ENCODE measurements at regions not wholly inside any gene's neighbourhood (a gene's known extent, or its start where the extent isn't known, plus 50 kb on each side); places are given as distances from the start of the nearest gene placed in this dataset.

DNA sequence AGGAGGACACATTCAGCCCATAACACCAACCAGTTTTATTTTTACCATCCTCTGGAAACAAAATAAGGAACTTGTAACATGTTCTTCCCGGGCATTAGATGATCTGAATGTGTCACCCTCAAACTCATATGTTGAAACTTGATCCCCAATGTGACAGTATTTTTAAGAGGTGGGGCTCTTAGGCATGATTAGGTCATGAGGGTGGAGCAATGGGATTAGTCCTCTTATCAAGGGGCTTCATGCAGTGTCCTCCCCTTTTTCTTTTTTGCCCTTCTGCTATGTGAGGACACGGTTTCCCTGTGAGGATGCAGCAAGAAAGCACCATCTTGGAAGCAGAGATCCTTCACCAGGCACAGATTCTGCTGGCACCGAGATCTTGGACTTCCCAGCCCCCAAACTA is 401.5 kb upstream of the TRIB2 start:
- no peak overlapping the region for H3K9ac ChIP-seq (ENCODE audit: control insufficient read depth, extremely low read depth, insufficient read depth, low read length)
- H3K36me3 ChIP-seq (ENCODE audit: control insufficient read depth in 2 of 2, extremely low read depth in 1 of 2, insufficient read depth in 2 of 2, low read length in 2 of 2): no peaks in the 10 kb centered on the region
- dilution Hi-C loops (cut with MboI; ENCODE audit: extremely low pct_ligation_motif_present, low sequenced_read_pairs): no loop called here
- FAIRE-seq: no peak
- no peak overlapping the region for H3K4me2 ChIP-seq (ENCODE audit: control insufficient read depth, extremely low read depth, insufficient read depth, low read depth, low read length)
- no peak overlapping the region for H3K4me3 ChIP-seq (ENCODE audit: control insufficient read depth in 2 of 3, extremely low read depth in 1 of 3, insufficient read depth in 2 of 3, low read depth in 1 of 3, low read length in 3 of 3)
- no peak overlapping the region for H2AFZ ChIP-seq (ENCODE audit: control insufficient read depth, low read length)
- H4K20me1 ChIP-seq (ENCODE audit: control insufficient read depth, extremely low read depth, insufficient read depth, low read length): no peaks in the 10 kb centered on the region
- no peak overlapping the region for H3K27ac ChIP-seq (ENCODE audit: control insufficient read depth, insufficient read depth, low read length)
- no peak for TF ChIP-seq EZH2 (IDR thresholded peaks at IDR 0.05; ENCODE audit: low read length)
- TF ChIP-seq, protein P1, sequence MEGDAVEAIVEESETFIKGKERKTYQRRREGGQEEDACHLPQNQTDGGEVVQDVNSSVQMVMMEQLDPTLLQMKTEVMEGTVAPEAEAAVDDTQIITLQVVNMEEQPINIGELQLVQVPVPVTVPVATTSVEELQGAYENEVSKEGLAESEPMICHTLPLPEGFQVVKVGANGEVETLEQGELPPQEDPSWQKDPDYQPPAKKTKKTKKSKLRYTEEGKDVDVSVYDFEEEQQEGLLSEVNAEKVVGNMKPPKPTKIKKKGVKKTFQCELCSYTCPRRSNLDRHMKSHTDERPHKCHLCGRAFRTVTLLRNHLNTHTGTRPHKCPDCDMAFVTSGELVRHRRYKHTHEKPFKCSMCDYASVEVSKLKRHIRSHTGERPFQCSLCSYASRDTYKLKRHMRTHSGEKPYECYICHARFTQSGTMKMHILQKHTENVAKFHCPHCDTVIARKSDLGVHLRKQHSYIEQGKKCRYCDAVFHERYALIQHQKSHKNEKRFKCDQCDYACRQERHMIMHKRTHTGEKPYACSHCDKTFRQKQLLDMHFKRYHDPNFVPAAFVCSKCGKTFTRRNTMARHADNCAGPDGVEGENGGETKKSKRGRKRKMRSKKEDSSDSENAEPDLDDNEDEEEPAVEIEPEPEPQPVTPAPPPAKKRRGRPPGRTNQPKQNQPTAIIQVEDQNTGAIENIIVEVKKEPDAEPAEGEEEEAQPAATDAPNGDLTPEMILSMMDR (optimal IDR thresholded peaks at IDR 0.05 in 1 of 3, IDR thresholded peaks at IDR 0.05 in 1 of 3, conservative IDR thresholded peaks at IDR 0.05 in 1 of 3; ENCODE audit: extremely low read depth in 1 of 3, insufficient read depth in 2 of 3, low read length in 3 of 3): no peak
- H3K9me1 ChIP-seq (ENCODE audit: control insufficient read depth, extremely low read depth, insufficient read depth, low read length): no peaks in the 10 kb centered on the region
- no peak for DNase-seq (ENCODE audit: low read depth, low spot score)
- H3K4me1 ChIP-seq (ENCODE audit: control insufficient read depth, extremely low read depth, insufficient read depth, low read length): peaks cover 29% of the 10 kb centered on the region
- H3K9me3 ChIP-seq (ENCODE audit: control insufficient read depth, low read depth, low read length): no peaks in the 10 kb centered on the region
- H3K27me3 ChIP-seq (ENCODE audit: control insufficient read depth, extremely low read depth, insufficient read depth, low read length): no peaks in the 10 kb centered on the region
- no peaks in the 10 kb centered on the region for H3K79me2 ChIP-seq (ENCODE audit: control insufficient read depth, insufficient read depth, low read length)

DNA sequence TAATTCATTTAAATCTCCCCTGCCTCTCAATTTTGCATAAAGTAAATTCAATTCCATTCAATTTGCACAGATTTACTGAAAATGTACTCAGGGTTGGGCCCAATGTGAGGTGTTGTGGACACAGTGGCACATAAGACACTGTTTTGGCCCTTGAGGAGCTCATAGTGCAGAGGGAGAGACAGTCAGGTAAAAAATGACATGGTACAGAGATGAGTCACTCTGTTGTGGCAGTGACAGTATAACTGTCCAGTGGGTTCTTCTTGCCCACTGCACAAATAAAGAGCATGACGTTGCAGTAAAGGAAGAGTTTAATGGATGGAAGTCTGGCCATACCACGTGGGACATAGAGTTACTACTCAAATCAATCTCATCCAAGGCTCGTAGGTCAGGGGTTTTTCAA is 400.3 kb upstream of the TRIB2 start:
- TF ChIP-seq EZH2 (IDR thresholded peaks at IDR 0.05; ENCODE audit: low read length): no peak
- TF ChIP-seq, protein P1 (optimal IDR thresholded peaks at IDR 0.05 in 1 of 3, IDR thresholded peaks at IDR 0.05 in 1 of 3, conservative IDR thresholded peaks at IDR 0.05 in 1 of 3; ENCODE audit: extremely low read depth in 1 of 3, insufficient read depth in 2 of 3, low read length in 3 of 3): no peak
- FAIRE-seq (no peak), DNase-seq (ENCODE audit: low read depth, low spot score) (no peak)
- Histone ChIP-seq H3K27me3 (ENCODE audit: control insufficient read depth, extremely low read depth, insufficient read depth, low read length) (no peaks in the 10 kb centered on the region), H3K9me3 (ENCODE audit: control insufficient read depth, low read depth, low read length) (no peaks in the 10 kb centered on the region), H4K20me1 (ENCODE audit: control insufficient read depth, extremely low read depth, insufficient read depth, low read length) (no peaks in the 10 kb centered on the region), H3K4me1 (ENCODE audit: control insufficient read depth, extremely low read depth, insufficient read depth, low read length) (peaks cover 39% of the 10 kb centered on the region), H3K36me3 (ENCODE audit: control insufficient read depth in 2 of 2, extremely low read depth in 1 of 2, insufficient read depth in 2 of 2, low read length in 2 of 2) (no peaks in the 10 kb centered on the region), H3K4me2 (ENCODE audit: control insufficient read depth, extremely low read depth, insufficient read depth, low read depth, low read length) (no peak overlapping the region), H2AFZ (ENCODE audit: control insufficient read depth, low read length) (no peak overlapping the region), H3K27ac (ENCODE audit: control insufficient read depth, insufficient read depth, low read length) (no peak overlapping the region), H3K4me3 (ENCODE audit: control insufficient read depth in 2 of 3, extremely low read depth in 1 of 3, insufficient read depth in 2 of 3, low read depth in 1 of 3, low read length in 3 of 3) (no peak overlapping the region), H3K9ac (ENCODE audit: control insufficient read depth, extremely low read depth, insufficient read depth, low read length) (no peak overlapping the region), H3K79me2 (ENCODE audit: control insufficient read depth, insufficient read depth, low read length) (no peaks in the 10 kb centered on the region), H3K9me1 (ENCODE audit: control insufficient read depth, extremely low read depth, insufficient read depth, low read length) (no peaks in the 10 kb centered on the region)
- dilution Hi-C loops (cut with MboI; ENCODE audit: extremely low pct_ligation_motif_present, low sequenced_read_pairs): no loop called here
